ENCODE measurements at regions not wholly inside any gene's neighbourhood (a gene's known extent, or its start where the extent isn't known, plus 50 kb on each side); places are given as distances from the start of the nearest gene placed in this dataset.

- Mint-ChIP-seq H3K27me3 (peaks cover 16% of the 10 kb centered on the region), H3K4me1 (peaks cover 12% of the 10 kb centered on the region), H3K9me3 (no peaks in the 10 kb centered on the region), H3K36me3 (ENCODE audit: low read depth) (no peaks in the 10 kb centered on the region), H3K27ac (no peak overlapping the region), H3K4me3 (no peak overlapping the region)
- ATAC-seq (no peak), DNase-seq (no peak)
These were observed 385.8 kb downstream of the EFNA5 start for GRCh38 chr5:107284822-107285525.

GRCh38 chr5:107282061-107282460 lies 388.7 kb downstream of the EFNA5 start:
- H3K27me3 Mint-ChIP-seq, result peaks cover 12% of the 10 kb centered on the region
- no peak overlapping the region for H3K27ac Mint-ChIP-seq
- peaks cover 2% of the 10 kb centered on the region for H3K4me1 Mint-ChIP-seq
- no peak overlapping the region for H3K4me3 Mint-ChIP-seq
- ATAC-seq, result no peak
- no peak for DNase-seq
- H3K9me3 Mint-ChIP-seq, result no peaks in the 10 kb centered on the region
- H3K36me3 Mint-ChIP-seq (ENCODE audit: low read depth), result no peaks in the 10 kb centered on the region

- ATAC-seq (no peak), DNase-seq (no peak)
- Mint-ChIP-seq H3K27me3 (peaks cover 9% of the 10 kb centered on the region), H3K27ac (no peak overlapping the region), H3K4me3 (no peak overlapping the region), H3K9me3 (no peaks in the 10 kb centered on the region), H3K36me3 (ENCODE audit: low read depth) (no peaks in the 10 kb centered on the region), H3K4me1 (no peaks in the 10 kb centered on the region)
These were observed 392.0 kb downstream of the EFNA5 start for GRCh38 chr5:107278774-107279173.

- Mint-ChIP-seq H3K27me3 (peaks cover 5% of the 10 kb centered on the region), H3K36me3 (ENCODE audit: low read depth) (no peaks in the 10 kb centered on the region), H3K9me3 (no peaks in the 10 kb centered on the region), H3K4me1 (no peaks in the 10 kb centered on the region), H3K4me3 (no peak overlapping the region), H3K27ac (no peak overlapping the region)
- DNase-seq (no peak), ATAC-seq (no peak)
These were observed 393.1 kb downstream of the EFNA5 start for GRCh38 chr5:107277485-107278125.

- Mint-ChIP-seq H3K27me3 (peaks cover 2% of the 10 kb centered on the region), H3K4me3 (no peak overlapping the region), H3K4me1 (no peaks in the 10 kb centered on the region), H3K36me3 (ENCODE audit: low read depth) (no peaks in the 10 kb centered on the region), H3K9me3 (no peaks in the 10 kb centered on the region), H3K27ac (no peak overlapping the region)
- DNase-seq (no peak), ATAC-seq (no peak)
These were observed 395.4 kb downstream of the EFNA5 start for GRCh38 chr5:107275333-107275732.

GRCh38 chr5:107274571-107274970 lies 396.2 kb downstream of the EFNA5 start:
- H3K27ac Mint-ChIP-seq, result no peak overlapping the region
- H3K27me3 Mint-ChIP-seq, result peaks cover 2% of the 10 kb centered on the region
- no peaks in the 10 kb centered on the region for H3K36me3 Mint-ChIP-seq (ENCODE audit: low read depth)
- no peak overlapping the region for H3K4me3 Mint-ChIP-seq
- DNase-seq (no peak), ATAC-seq (no peak)
- H3K4me1 Mint-ChIP-seq, result no peaks in the 10 kb centered on the region
- no peaks in the 10 kb centered on the region for H3K9me3 Mint-ChIP-seq

- Mint-ChIP-seq H3K4me1 (no peaks in the 10 kb centered on the region), H3K27me3 (peaks cover 2% of the 10 kb centered on the region), H3K4me3 (no peak overlapping the region), H3K36me3 (ENCODE audit: low read depth) (no peaks in the 10 kb centered on the region), H3K27ac (no peak overlapping the region), H3K9me3 (no peaks in the 10 kb centered on the region)
- DNase-seq (no peak), ATAC-seq (no peak)
These were observed 397.8 kb downstream of the EFNA5 start for GRCh38 chr5:107272954-107273353.

GRCh38 chr5:107272509-107272908 lies 398.2 kb downstream of the EFNA5 start:
- Mint-ChIP-seq H3K4me3 (no peak overlapping the region), H3K4me1 (no peaks in the 10 kb centered on the region), H3K27ac (no peak overlapping the region), H3K36me3 (ENCODE audit: low read depth) (no peaks in the 10 kb centered on the region), H3K9me3 (no peaks in the 10 kb centered on the region), H3K27me3 (peaks cover 2% of the 10 kb centered on the region)
- DNase-seq (no peak), ATAC-seq (no peak)

- H3K27ac Mint-ChIP-seq, result no peak overlapping the region
- H3K4me1 Mint-ChIP-seq, result no peaks in the 10 kb centered on the region
- H3K9me3 Mint-ChIP-seq, result no peaks in the 10 kb centered on the region
- ATAC-seq (no peak), DNase-seq (no peak)
- H3K4me3 Mint-ChIP-seq, result no peak overlapping the region
- H3K36me3 Mint-ChIP-seq (ENCODE audit: low read depth), result no peaks in the 10 kb centered on the region
- H3K27me3 Mint-ChIP-seq, result peaks cover 2% of the 10 kb centered on the region
These were observed 398.9 kb downstream of the EFNA5 start for GRCh38 chr5:107271682-107272350.

- H3K27me3 Mint-ChIP-seq, result peaks cover 2% of the 10 kb centered on the region
- DNase-seq, result no peak
- no peaks in the 10 kb centered on the region for H3K36me3 Mint-ChIP-seq (ENCODE audit: low read depth)
- no peaks in the 10 kb centered on the region for H3K4me1 Mint-ChIP-seq
- H3K4me3 Mint-ChIP-seq, result no peak overlapping the region
- no peaks in the 10 kb centered on the region for H3K9me3 Mint-ChIP-seq
- no peak overlapping the region for H3K27ac Mint-ChIP-seq
- ATAC-seq, result no peak
These were observed 400.2 kb downstream of the EFNA5 start for GRCh38 chr5:107270561-107270960.

GRCh38 chr5:107269678-107270077 lies 401.1 kb downstream of the EFNA5 start:
- Mint-ChIP-seq H3K36me3 (ENCODE audit: low read depth) (no peaks in the 10 kb centered on the region), H3K27ac (no peak overlapping the region), H3K27me3 (peaks cover 2% of the 10 kb centered on the region), H3K4me1 (no peaks in the 10 kb centered on the region), H3K4me3 (no peak overlapping the region), H3K9me3 (no peaks in the 10 kb centered on the region)
- ATAC-seq (no peak), DNase-seq (no peak)

GRCh38 chr5:107269256-107269655 lies 401.5 kb downstream of the EFNA5 start:
- H3K9me3 Mint-ChIP-seq, result no peaks in the 10 kb centered on the region
- no peak overlapping the region for H3K27ac Mint-ChIP-seq
- DNase-seq (no peak), ATAC-seq (no peak)
- H3K36me3 Mint-ChIP-seq (ENCODE audit: low read depth), result no peaks in the 10 kb centered on the region
- peaks cover 2% of the 10 kb centered on the region for H3K27me3 Mint-ChIP-seq
- H3K4me3 Mint-ChIP-seq, result no peak overlapping the region
- no peaks in the 10 kb centered on the region for H3K4me1 Mint-ChIP-seq

GRCh38 chr5:107268241-107268640 lies 402.5 kb downstream of the EFNA5 start:
- Mint-ChIP-seq H3K4me1 (peaks cover 4% of the 10 kb centered on the region), H3K27ac (no peak overlapping the region), H3K9me3 (no peaks in the 10 kb centered on the region), H3K27me3 (peaks cover 2% of the 10 kb centered on the region), H3K36me3 (ENCODE audit: low read depth) (no peaks in the 10 kb centered on the region), H3K4me3 (no peak overlapping the region)
- ATAC-seq, result no peak
- DNase-seq, result no peak

- Mint-ChIP-seq H3K4me1 (peaks cover 8% of the 10 kb centered on the region), H3K27ac (no peak overlapping the region), H3K4me3 (no peak overlapping the region), H3K27me3 (peaks cover 7% of the 10 kb centered on the region), H3K9me3 (peaks cover 5% of the 10 kb centered on the region), H3K36me3 (ENCODE audit: low read depth) (no peaks in the 10 kb centered on the region)
- DNase-seq (no peak), ATAC-seq (no peak)
These were observed 404.6 kb downstream of the EFNA5 start for GRCh38 chr5:107266100-107266499.

- ATAC-seq (no peak), DNase-seq (no peak)
- Mint-ChIP-seq H3K4me3 (no peak overlapping the region), H3K36me3 (ENCODE audit: low read depth) (no peaks in the 10 kb centered on the region), H3K27me3 (peaks cover 5% of the 10 kb centered on the region), H3K9me3 (peaks cover 9% of the 10 kb centered on the region), H3K4me1 (peaks cover 8% of the 10 kb centered on the region), H3K27ac (no peak overlapping the region)
These were observed 405.5 kb downstream of the EFNA5 start for GRCh38 chr5:107265193-107265592.

Data from activated naive CD8-positive, alpha-beta T cell treated with anti-CD3 and anti-CD28 coated beads, Interleukin-2, amount 50 U/mL, for 24 hours (primary cell).